K562 (cell line): ENCODE measurements at regions not wholly inside any gene's neighbourhood (a gene's known extent, or its start where the extent isn't known, plus 50 kb on each side); places are given as distances from the start of the nearest gene placed in this dataset.

Experiments
- ATAC-seq: fragments of 200-7000 bp; cut with Tn5 transposase; 3 replicates; pipeline ENCODE4 v1.9.1; 2020; ENCODE audit warnings: moderate library complexity
- BruUV-seq: library from RNA; stranded (reverse); fragments of 400-500 nt; replicated peaks from 2 replicates; lab custom pipeline; 2021; lab: Mats Ljungman, UMichigan
- CTCF ChIA-PET: fragments of 300-600 bp; formaldehyde crosslinking; extraction: SDS; loops from one replicate; lab custom pipeline; 2021; ENCODE audit warnings: low intra/inter-chr PET ratio; lab: Yijun Ruan, JAX
- POLR2A ChIA-PET: fragments of 300-600, 350-650 bp; sonication (Branson Sonifier 250); formaldehyde crosslinking; extraction: SDS; loops from one replicate; lab custom pipeline; 2021; ENCODE audit warnings: antibody characterized with exemption, inconsistent platforms; lab: Yijun Ruan, JAX
- DNase-seq, 4 experiments: peaks; one replicate each; pipeline versions ENCODE4 v3.0.0 to v3.0.0-alpha.2; 2011 to 2018; ENCODE audit warnings: low spot score in 3 of 4, mixed read lengths in 3 of 4; ENCODE audit errors: extremely low read depth in 1 of 4
- FAIRE-seq: peaks from 2 replicates; lab custom pipeline; 2011; peaks lifted over from hg19 to GRCh38; lab: Jason Lieb, UNC
- H2AFZ ChIP-seq: 2 replicates; pipeline ENCODE4 v1.6.0; 2011; ENCODE audit warnings: low read depth, low read length, control low read depth, inconsistent platforms
- H3K27ac ChIP-seq: fragments of 200-600 bp; 3 replicates; pipeline ENCODE4 v1.8.0; 2011; ENCODE audit warnings: low read depth, mild to moderate bottlenecking, control low read depth, inconsistent platforms, low read length, moderate library complexity, mixed read lengths; ENCODE audit errors: extremely low read depth
- H3K27me3 ChIP-seq, 2 experiments: fragments of 300-600 bp in 1 of 2; 2 replicates in 1 of 2; 3 replicates in 1 of 2; pipeline versions ENCODE4 v1.6.0 to v1.8.0; 2011; ENCODE audit warnings: inconsistent platforms in 2 of 2, low read length in 2 of 2, mild to moderate bottlenecking in 1 of 2, mixed read lengths in 1 of 2, moderate library complexity in 1 of 2; ENCODE audit not compliant: control insufficient read depth in 2 of 2, insufficient read depth in 2 of 2
- H3K36me3 ChIP-seq: fragments of 300-600 bp; 3 replicates; pipeline ENCODE4 v1.8.0; 2011; ENCODE audit warnings: mild to moderate bottlenecking, low read length, inconsistent platforms; ENCODE audit not compliant: control insufficient read depth, insufficient read depth
- H3K4me1 ChIP-seq, 2 experiments: fragments of 200-600 bp in 1 of 2; replicated peaks in 1 of 2; 2 replicates in 1 of 2; 3 replicates in 1 of 2; pipeline versions ENCODE4 v1.5.1 to v1.8.0; 2011; ENCODE audit warnings: inconsistent platforms in 2 of 2, low read length in 2 of 2, mild to moderate bottlenecking in 1 of 2, mixed read lengths in 1 of 2, moderate library complexity in 1 of 2; ENCODE audit not compliant: control insufficient read depth in 2 of 2, insufficient read depth in 2 of 2
- H3K4me2 ChIP-seq: 2 replicates; pipeline ENCODE4 v1.6.1; 2011; ENCODE audit warnings: low read length, control low read depth, inconsistent platforms, mixed read lengths; ENCODE audit not compliant: insufficient read depth
- H3K4me3 ChIP-seq: fragments of 200-600 bp; sonication (generic), shearing (Covaris generic); 2 replicates; pipeline ENCODE4 v1.5.1; 2016; ENCODE audit warnings: control low read depth, inconsistent platforms
- H3K79me2 ChIP-seq: fragments of 200-600 bp; 3 replicates; pipeline ENCODE4 v1.8.0; 2011; ENCODE audit warnings: low read length, inconsistent platforms; ENCODE audit not compliant: control insufficient read depth, insufficient read depth
- H3K9ac ChIP-seq, 2 experiments: 2 replicates each; pipeline versions ENCODE4 v1.6.0 to v1.6.1; 2011; ENCODE audit warnings: low read depth in 2 of 2, low read length in 2 of 2, control low read depth in 1 of 2, inconsistent platforms in 1 of 2, mild to moderate bottlenecking in 1 of 2, mixed read lengths in 1 of 2; ENCODE audit not compliant: insufficient read depth in 1 of 2
- H3K9me1 ChIP-seq: one replicate; pipeline ENCODE4 v1.6.0; 2011; ENCODE audit warnings: inconsistent platforms, mild to moderate bottlenecking, low read length, moderate library complexity; ENCODE audit not compliant: control insufficient read depth, insufficient read depth
- H3K9me3 ChIP-seq: replicated peaks from 2 replicates; pipeline ENCODE4 v1.5.1; 2011; ENCODE audit warnings: low read depth, low read length, inconsistent platforms; ENCODE audit not compliant: control insufficient read depth, insufficient read depth
- H4K20me1 ChIP-seq: replicated peaks from 2 replicates; pipeline ENCODE4 v1.6.1; 2011; ENCODE audit warnings: low read length, inconsistent platforms, mixed read lengths; ENCODE audit not compliant: control insufficient read depth, insufficient read depth
- CCNT2 ChIP-seq: IDR thresholded peaks from 2 replicates; pipeline ENCODE4 v1.6.1; 2011; ENCODE audit warnings: borderline replicate concordance, low read depth, mild to moderate bottlenecking, moderate library complexity, mixed read lengths, low read length; ENCODE audit not compliant: insufficient read length; ENCODE audit errors: extremely low read depth
- FOXA1 ChIP-seq: fragments of 450-650 bp; IDR thresholded peaks from 2 replicates; pipeline ENCODE4 v1.6.1; 2016; ENCODE audit warnings: mild to moderate bottlenecking, borderline replicate concordance
- KDM4B ChIP-seq, 2 experiments: fragments of 450-650 bp in 1 of 2; sonication (generic) in 1 of 2; IDR thresholded peaks; 2 replicates each; pipeline ENCODE4 v1.6.1; 2016 to 2017; ENCODE audit warnings: borderline replicate concordance in 2 of 2, antibody characterized with exemption in 1 of 2, low read depth in 1 of 2, mild to moderate bottlenecking in 1 of 2
- LCOR ChIP-seq: sonication (generic); formaldehyde crosslinking; IDR thresholded peaks from 2 replicates; pipeline ENCODE4 v1.8.0; 2022; ENCODE audit warnings: mild to moderate bottlenecking, missing genetic modification reagents
- MITF ChIP-seq: IDR thresholded peaks from 2 replicates; pipeline ENCODE4 v1.6.1; 2014; ENCODE audit warnings: antibody characterized with exemption
- RBBP5 ChIP-seq: fragments of 200-600 bp; sonication (generic); IDR thresholded peaks from 2 replicates; pipeline ENCODE4 v1.6.1; 2012; ENCODE audit warnings: borderline replicate concordance, mild to moderate bottlenecking, low read length, control low read depth, inconsistent platforms; ENCODE audit not compliant: insufficient read depth, poor library complexity, severe bottlenecking
- SREBF1 ChIP-seq: fragments of 150-350 bp; IDR thresholded peaks from 2 replicates; pipeline ENCODE4 v1.6.1; 2014; ENCODE audit warnings: antibody characterized with exemption, low read depth, low read length, borderline replicate concordance
- ZNF644 ChIP-seq: fragments of 200-800 bp; sonication (Bioruptor generic); IDR thresholded peaks from 2 replicates; pipeline ENCODE4 v1.6.1; 2016; ENCODE audit warnings: low read depth, missing genetic modification characterization, missing compliant biosample characterization
- WGBS: fragments of 100-300 bp; shearing (Covaris generic); methylation state at CpG from one replicate; pipeline ENCODE4 v1.1.6; 2016; ENCODE audit warnings: low coverage, mixed read lengths; ENCODE audit not compliant: insufficient coverage; ENCODE audit errors: missing lambda C conversion rate; 5-methylcytosine and 5-hydroxymethylcytosine counted together
- in situ Hi-C: fragments of 300-500 bp; cut with MboI; formaldehyde crosslinking; loops from 4 replicates; pipeline ENCODE4 v1.15.0; 2018; ENCODE audit warnings: inconsistent platforms, mixed read lengths
- intact Hi-C: fragments of 100-400 bp; cut with micrococcal nuclease; formaldehyde crosslinking; loops from 2 replicates; pipeline ENCODE4 v1.14.2; 2022
- TF ChIP-seq, protein P1 (sequence below), 2 experiments: fragments of 150-350 bp in 1 of 2; IDR thresholded peaks; 2 replicates each; pipeline ENCODE4 v1.6.1; 2012 to 2016; ENCODE audit warnings: low read depth in 2 of 2, low read length in 2 of 2, mild to moderate bottlenecking in 1 of 2, moderate library complexity in 1 of 2

- no peak for TF ChIP-seq SREBF1
- TF ChIP-seq LCOR: no peak
- no peak for TF ChIP-seq KDM4B (IDR thresholded peaks at IDR 0.05; ENCODE audit: borderline replicate concordance in 2 of 2, low read depth in 1 of 2)
- no peaks in the 10 kb centered on the region for H3K27me3 ChIP-seq
- H3K36me3 ChIP-seq: no peaks in the 10 kb centered on the region
- H3K4me1 ChIP-seq: no peaks in the 10 kb centered on the region
- no peak overlapping the region for H2AFZ ChIP-seq
- H4K20me1 ChIP-seq: no peaks in the 10 kb centered on the region
- no peaks in the 10 kb centered on the region for H3K9me3 ChIP-seq
- intact Hi-C loops (no loop called here), in situ Hi-C loops (no loop called here)
- no peaks in the 10 kb centered on the region for H3K79me2 ChIP-seq
- CTCF ChIA-PET: no interaction called here
- no peak for FAIRE-seq
- H3K27ac ChIP-seq: no peak overlapping the region
- no peak for ATAC-seq
- no peak for DNase-seq
- no peak overlapping the region for H3K4me3 ChIP-seq
- H3K9ac ChIP-seq: no peak overlapping the region
- H3K4me2 ChIP-seq: no peak overlapping the region
- BruUV-seq: no TSS peak
- H3K9me1 ChIP-seq: no peaks in the 10 kb centered on the region
- POLR2A ChIA-PET: no interaction called here
These were observed 348.9 kb upstream of the HSFY2 start for GRCh38 chrY:19122450-19122849.

GRCh38 chrY:19098349-19098748 is 324.8 kb upstream of the HSFY2 start:
- no peak overlapping the region for H3K27ac ChIP-seq
- H2AFZ ChIP-seq: no peak overlapping the region
- no peaks in the 10 kb centered on the region for H3K27me3 ChIP-seq
- intact Hi-C loops: no loop called here
- H3K9ac ChIP-seq: no peak overlapping the region
- DNase-seq: no peak
- no peaks in the 10 kb centered on the region for H3K9me1 ChIP-seq
- no peak for FAIRE-seq
- POLR2A ChIA-PET: no interaction called here
- no peak overlapping the region for H3K4me2 ChIP-seq
- no peak overlapping the region for H3K4me3 ChIP-seq
- no peaks in the 10 kb centered on the region for H4K20me1 ChIP-seq
- H3K36me3 ChIP-seq: no peaks in the 10 kb centered on the region
- no peaks in the 10 kb centered on the region for H3K79me2 ChIP-seq
- no TSS peak for BruUV-seq
- ATAC-seq: no peak
- in situ Hi-C loops: no loop called here
- no peaks in the 10 kb centered on the region for H3K4me1 ChIP-seq
- WGBS: no CpG with 5 or more reads among the region's 3 CpGs
- CTCF ChIA-PET: no interaction called here
- no peaks in the 10 kb centered on the region for H3K9me3 ChIP-seq
- TF ChIP-seq ZNF644 (no peak), FOXA1 (no peak), RBBP5 (no peak), MITF (no peak), CCNT2 (no peak)
- TF ChIP-seq, protein P1, sequence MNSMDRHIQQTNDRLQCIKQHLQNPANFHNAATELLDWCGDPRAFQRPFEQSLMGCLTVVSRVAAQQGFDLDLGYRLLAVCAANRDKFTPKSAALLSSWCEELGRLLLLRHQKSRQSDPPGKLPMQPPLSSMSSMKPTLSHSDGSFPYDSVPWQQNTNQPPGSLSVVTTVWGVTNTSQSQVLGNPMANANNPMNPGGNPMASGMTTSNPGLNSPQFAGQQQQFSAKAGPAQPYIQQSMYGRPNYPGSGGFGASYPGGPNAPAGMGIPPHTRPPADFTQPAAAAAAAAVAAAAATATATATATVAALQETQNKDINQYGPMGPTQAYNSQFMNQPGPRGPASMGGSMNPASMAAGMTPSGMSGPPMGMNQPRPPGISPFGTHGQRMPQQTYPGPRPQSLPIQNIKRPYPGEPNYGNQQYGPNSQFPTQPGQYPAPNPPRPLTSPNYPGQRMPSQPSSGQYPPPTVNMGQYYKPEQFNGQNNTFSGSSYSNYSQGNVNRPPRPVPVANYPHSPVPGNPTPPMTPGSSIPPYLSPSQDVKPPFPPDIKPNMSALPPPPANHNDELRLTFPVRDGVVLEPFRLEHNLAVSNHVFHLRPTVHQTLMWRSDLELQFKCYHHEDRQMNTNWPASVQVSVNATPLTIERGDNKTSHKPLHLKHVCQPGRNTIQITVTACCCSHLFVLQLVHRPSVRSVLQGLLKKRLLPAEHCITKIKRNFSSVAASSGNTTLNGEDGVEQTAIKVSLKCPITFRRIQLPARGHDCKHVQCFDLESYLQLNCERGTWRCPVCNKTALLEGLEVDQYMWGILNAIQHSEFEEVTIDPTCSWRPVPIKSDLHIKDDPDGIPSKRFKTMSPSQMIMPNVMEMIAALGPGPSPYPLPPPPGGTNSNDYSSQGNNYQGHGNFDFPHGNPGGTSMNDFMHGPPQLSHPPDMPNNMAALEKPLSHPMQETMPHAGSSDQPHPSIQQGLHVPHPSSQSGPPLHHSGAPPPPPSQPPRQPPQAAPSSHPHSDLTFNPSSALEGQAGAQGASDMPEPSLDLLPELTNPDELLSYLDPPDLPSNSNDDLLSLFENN (IDR thresholded peaks at IDR 0.05; ENCODE audit: low read depth in 2 of 2, low read length in 2 of 2): no peak
